ENCODE measurements at regions not wholly inside any gene's neighbourhood (a gene's known extent, or its start where the extent isn't known, plus 50 kb on each side); places are given as distances from the start of the nearest gene placed in this dataset.

- no peak for DNase-seq (ENCODE audit: low read depth)
- H3K4me3 ChIP-seq (ENCODE audit: low read depth, low read length) = no peak overlapping the region
- TF ChIP-seq CTCF (IDR thresholded peaks at IDR 0.05; ENCODE audit: insufficient read depth, low read length) = no peak
These were observed 132.3 kb upstream of the NEO1 start for GRCh38 chr15:72919936-72920465.

GRCh38 chr15:72916897-72917296 lies 133.3 kb upstream of the ADPGK start:
- DNase-seq (ENCODE audit: low read depth) = no peak
- no peak overlapping the region for H3K4me3 ChIP-seq (ENCODE audit: low read depth, low read length)

GRCh38 chr15:72916378-72916777 lies 132.8 kb upstream of the ADPGK start:
- H3K4me3 ChIP-seq (ENCODE audit: low read depth, low read length) = no peak overlapping the region
- no peak for TF ChIP-seq CTCF (IDR thresholded peaks at IDR 0.05; ENCODE audit: insufficient read depth, low read length)
- DNase-seq (ENCODE audit: low read depth) = no peak

More at GRCh38 chr15:72916897-72917296, 133.3 kb upstream of the ADPGK start:
- TF ChIP-seq CTCF (IDR thresholded peaks at IDR 0.05; ENCODE audit: insufficient read depth, low read length) = no peak

GRCh38 chr15:72915843-72916242 lies 132.3 kb upstream of the ADPGK start:
- DNase-seq (ENCODE audit: low read depth) = no peak
- H3K4me3 ChIP-seq (ENCODE audit: low read depth, low read length) = no peak overlapping the region
- TF ChIP-seq CTCF (IDR thresholded peaks at IDR 0.05; ENCODE audit: insufficient read depth, low read length) = no peak

- no peak for DNase-seq (ENCODE audit: low read depth)
- no peak overlapping the region for H3K4me3 ChIP-seq (ENCODE audit: low read depth, low read length)
- no peak for TF ChIP-seq CTCF (IDR thresholded peaks at IDR 0.05; ENCODE audit: insufficient read depth, low read length)
These were observed 129.4 kb upstream of the ADPGK start for GRCh38 chr15:72912996-72913395.

- no peak overlapping the region for H3K4me3 ChIP-seq (ENCODE audit: low read depth, low read length)
- no peak for TF ChIP-seq CTCF (IDR thresholded peaks at IDR 0.05; ENCODE audit: insufficient read depth, low read length)
- no peak for DNase-seq (ENCODE audit: low read depth)
These were observed 128.6 kb upstream of the ADPGK start for GRCh38 chr15:72912121-72912520.

GRCh38 chr15:72911626-72912025 lies 128.1 kb upstream of the ADPGK start:
- no peak for DNase-seq (ENCODE audit: low read depth)
- H3K4me3 ChIP-seq (ENCODE audit: low read depth, low read length) = no peak overlapping the region
- TF ChIP-seq CTCF (IDR thresholded peaks at IDR 0.05; ENCODE audit: insufficient read depth, low read length) = no peak

Data from fibroblast of the aortic adventitia (primary cell).